Neuron (in vitro differentiated cells): ENCODE measurements at regions not wholly inside any gene's neighbourhood (a gene's known extent, or its start where the extent isn't known, plus 50 kb on each side); places are given as distances from the start of the nearest gene placed in this dataset.

Experiments
- H2AFZ ChIP-seq: one replicate; pipeline ENCODE4 v1.6.1; 2013; ENCODE audit warnings: low read depth, mild to moderate bottlenecking, inconsistent platforms, low read length, moderate library complexity
- H3K27me3 ChIP-seq: one replicate; pipeline ENCODE4 v1.6.1; 2013; ENCODE audit warnings: low read length; ENCODE audit not compliant: insufficient read depth
- H3K36me3 ChIP-seq: one replicate; pipeline ENCODE4 v1.6.1; 2013; ENCODE audit warnings: low read length; ENCODE audit not compliant: insufficient read depth
- H3K4me1 ChIP-seq: one replicate; pipeline ENCODE4 v1.6.1; 2013; ENCODE audit warnings: low read length; ENCODE audit not compliant: insufficient read depth
- H3K4me3 ChIP-seq: 2 replicates; pipeline ENCODE4 v1.5.1; 2013; ENCODE audit warnings: mild to moderate bottlenecking, low read length, moderate library complexity
- H3K9me3 ChIP-seq: one replicate; pipeline ENCODE4 v1.6.1; 2013; ENCODE audit warnings: low read length

GRCh38 chrX:13253223-13253622 lies 66.6 kb downstream of the ATXN3L start:
- no peak overlapping the region for H3K4me3 ChIP-seq
- no peaks in the 10 kb centered on the region for H3K27me3 ChIP-seq
- H3K4me1 ChIP-seq = peaks cover 5% of the 10 kb centered on the region
- H3K9me3 ChIP-seq = no peaks in the 10 kb centered on the region
- H3K36me3 ChIP-seq = no peaks in the 10 kb centered on the region
- no peak overlapping the region for H2AFZ ChIP-seq

GRCh38 chrX:13252726-13253125 lies 67.1 kb downstream of the ATXN3L start:
- Histone ChIP-seq H3K4me1 (peaks cover 5% of the 10 kb centered on the region), H3K27me3 (no peaks in the 10 kb centered on the region), H3K36me3 (no peaks in the 10 kb centered on the region)

DNA sequence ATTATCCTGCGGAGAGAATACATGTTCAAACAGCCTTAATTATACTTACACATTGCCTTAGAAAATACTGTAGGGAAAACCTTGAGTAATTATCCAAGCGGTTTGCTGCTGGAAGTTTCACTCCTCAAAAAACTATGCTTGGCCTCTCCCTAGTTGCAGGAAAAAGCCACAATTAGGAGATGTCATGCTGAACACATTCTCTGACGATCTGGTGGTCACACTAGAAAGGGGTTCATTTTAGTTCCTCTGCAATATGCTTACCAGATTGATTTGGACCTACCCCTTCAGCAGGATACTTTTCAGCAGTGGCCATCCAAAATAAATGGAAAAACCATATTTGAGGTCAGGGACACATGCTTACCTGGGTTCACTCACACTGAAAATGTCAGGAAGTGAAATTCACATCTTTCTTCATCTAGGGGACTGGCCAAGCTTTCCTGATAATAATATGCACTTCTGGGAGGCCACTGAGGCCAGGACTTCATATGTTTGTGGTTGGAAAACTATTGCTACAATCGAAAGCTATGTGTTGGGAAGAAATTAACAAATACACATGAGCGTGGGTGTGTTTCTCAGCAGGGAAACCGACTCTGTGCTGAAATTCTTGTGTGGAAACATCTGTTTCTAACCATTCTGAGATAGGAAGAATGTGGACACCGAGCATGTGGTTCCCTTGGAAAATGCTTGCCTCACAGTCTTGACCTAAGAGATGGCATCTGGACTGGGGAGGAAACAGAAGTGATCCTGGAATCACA lies 68.8 kb downstream of the ATXN3L start:
- Histone ChIP-seq H3K4me3 (no peak overlapping the region), H3K36me3 (no peaks in the 10 kb centered on the region), H3K4me1 (no peaks in the 10 kb centered on the region), H3K27me3 (no peaks in the 10 kb centered on the region), H3K9me3 (no peaks in the 10 kb centered on the region), H2AFZ (no peak overlapping the region)

More at GRCh38 chrX:13252726-13253125, 67.1 kb downstream of the ATXN3L start:
- Histone ChIP-seq H3K4me3 (no peak overlapping the region), H3K9me3 (no peaks in the 10 kb centered on the region), H2AFZ (no peak overlapping the region)

GRCh38 chrX:13248867-13249486 lies 70.9 kb downstream of the ATXN3L start:
- H3K36me3 ChIP-seq = no peaks in the 10 kb centered on the region
- H3K4me3 ChIP-seq = no peak overlapping the region

DNA sequence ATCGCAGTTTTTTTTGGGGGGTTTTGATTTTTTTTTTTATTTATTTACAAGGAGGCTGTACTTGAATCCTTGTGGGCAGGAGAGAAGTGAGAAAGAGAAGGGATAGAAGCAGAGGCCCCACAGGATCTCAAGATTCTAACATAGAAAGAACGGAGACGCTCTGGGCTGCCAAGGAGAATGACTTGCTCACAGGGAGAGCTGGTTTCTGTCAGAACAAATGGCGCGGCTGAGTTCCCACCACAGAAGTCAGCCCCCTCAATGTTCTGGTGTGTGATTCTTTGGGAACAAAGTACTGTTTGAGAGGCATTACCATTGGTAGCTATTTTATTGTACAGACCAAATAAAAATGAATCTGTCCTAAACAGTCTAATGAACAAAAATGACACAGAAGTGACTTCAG lies 80.6 kb downstream of the ATXN3L start:
- Histone ChIP-seq H3K4me3 (no peak overlapping the region), H3K36me3 (no peaks in the 10 kb centered on the region), H3K4me1 (no peaks in the 10 kb centered on the region), H3K9me3 (no peaks in the 10 kb centered on the region), H3K27me3 (no peaks in the 10 kb centered on the region), H2AFZ (no peak overlapping the region)

More at GRCh38 chrX:13248867-13249486, 70.9 kb downstream of the ATXN3L start:
- Histone ChIP-seq H2AFZ (no peak overlapping the region), H3K27me3 (no peaks in the 10 kb centered on the region), H3K4me1 (no peaks in the 10 kb centered on the region), H3K9me3 (no peaks in the 10 kb centered on the region)

GRCh38 chrX:13235930-13236329 lies 83.9 kb downstream of the ATXN3L start:
- H3K4me1 ChIP-seq = no peaks in the 10 kb centered on the region
- no peak overlapping the region for H2AFZ ChIP-seq
- no peaks in the 10 kb centered on the region for H3K36me3 ChIP-seq
- H3K9me3 ChIP-seq = no peaks in the 10 kb centered on the region
- no peak overlapping the region for H3K4me3 ChIP-seq
- H3K27me3 ChIP-seq = no peaks in the 10 kb centered on the region

GRCh38 chrX:13232484-13232883 lies 87.4 kb downstream of the ATXN3L start:
- no peaks in the 10 kb centered on the region for H3K36me3 ChIP-seq
- no peak overlapping the region for H2AFZ ChIP-seq
- no peak overlapping the region for H3K4me3 ChIP-seq
- no peaks in the 10 kb centered on the region for H3K9me3 ChIP-seq
- no peaks in the 10 kb centered on the region for H3K27me3 ChIP-seq
- H3K4me1 ChIP-seq = peaks cover 3% of the 10 kb centered on the region

DNA sequence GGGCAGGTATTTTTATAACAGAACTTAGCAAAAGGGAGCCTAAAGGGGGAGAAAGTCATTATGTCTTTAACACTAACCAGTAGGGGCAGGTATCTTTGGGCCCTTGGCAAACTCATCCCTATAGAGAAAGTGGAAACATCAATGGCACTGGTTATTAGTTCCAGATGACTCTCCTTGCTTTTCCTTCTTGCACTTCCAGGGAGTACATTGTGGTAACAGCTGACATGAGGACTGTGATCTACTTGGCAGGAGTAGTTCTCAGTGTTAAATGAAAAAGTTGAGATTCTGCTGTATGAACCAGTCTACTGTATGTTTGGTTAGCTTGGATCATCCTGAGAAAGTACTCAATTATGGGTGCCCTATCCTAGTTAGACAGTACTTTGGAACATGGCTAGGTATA lies 93.6 kb downstream of the ATXN3L start:
- Histone ChIP-seq H3K9me3 (no peaks in the 10 kb centered on the region), H3K27me3 (no peaks in the 10 kb centered on the region), H3K4me3 (no peak overlapping the region), H2AFZ (no peak overlapping the region), H3K36me3 (no peaks in the 10 kb centered on the region), H3K4me1 (peaks cover 6% of the 10 kb centered on the region)

GRCh38 chrX:13223868-13224567 lies 95.8 kb downstream of the ATXN3L start:
- Histone ChIP-seq H3K4me3 (no peak overlapping the region), H2AFZ (no peak overlapping the region), H3K9me3 (no peaks in the 10 kb centered on the region), H3K27me3 (no peaks in the 10 kb centered on the region), H3K36me3 (no peaks in the 10 kb centered on the region), H3K4me1 (peaks cover 18% of the 10 kb centered on the region)

DNA sequence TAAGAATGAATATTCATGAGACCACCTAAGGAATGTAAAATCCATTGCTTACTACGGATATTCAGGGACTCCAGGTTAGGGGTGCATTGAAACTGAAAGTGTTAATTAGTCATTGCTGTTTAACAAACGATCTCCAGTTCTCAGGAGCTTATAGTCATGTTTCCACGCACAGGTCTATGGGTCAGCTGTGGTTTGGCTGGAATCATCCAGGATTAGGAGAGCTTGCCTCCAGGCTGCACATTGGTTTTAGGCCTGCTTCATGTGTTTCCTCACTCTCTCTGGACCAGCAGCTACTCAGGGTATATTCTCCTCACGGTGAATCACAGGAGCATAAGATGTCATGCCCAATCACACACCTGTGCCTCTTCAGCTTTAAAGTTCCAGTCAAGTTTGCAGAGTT lies 98.9 kb downstream of the ATXN3L start:
- H3K9me3 ChIP-seq = no peaks in the 10 kb centered on the region
- no peak overlapping the region for H2AFZ ChIP-seq
- peaks cover 15% of the 10 kb centered on the region for H3K4me1 ChIP-seq
- no peaks in the 10 kb centered on the region for H3K36me3 ChIP-seq
- H3K27me3 ChIP-seq = no peaks in the 10 kb centered on the region
- no peak overlapping the region for H3K4me3 ChIP-seq

DNA sequence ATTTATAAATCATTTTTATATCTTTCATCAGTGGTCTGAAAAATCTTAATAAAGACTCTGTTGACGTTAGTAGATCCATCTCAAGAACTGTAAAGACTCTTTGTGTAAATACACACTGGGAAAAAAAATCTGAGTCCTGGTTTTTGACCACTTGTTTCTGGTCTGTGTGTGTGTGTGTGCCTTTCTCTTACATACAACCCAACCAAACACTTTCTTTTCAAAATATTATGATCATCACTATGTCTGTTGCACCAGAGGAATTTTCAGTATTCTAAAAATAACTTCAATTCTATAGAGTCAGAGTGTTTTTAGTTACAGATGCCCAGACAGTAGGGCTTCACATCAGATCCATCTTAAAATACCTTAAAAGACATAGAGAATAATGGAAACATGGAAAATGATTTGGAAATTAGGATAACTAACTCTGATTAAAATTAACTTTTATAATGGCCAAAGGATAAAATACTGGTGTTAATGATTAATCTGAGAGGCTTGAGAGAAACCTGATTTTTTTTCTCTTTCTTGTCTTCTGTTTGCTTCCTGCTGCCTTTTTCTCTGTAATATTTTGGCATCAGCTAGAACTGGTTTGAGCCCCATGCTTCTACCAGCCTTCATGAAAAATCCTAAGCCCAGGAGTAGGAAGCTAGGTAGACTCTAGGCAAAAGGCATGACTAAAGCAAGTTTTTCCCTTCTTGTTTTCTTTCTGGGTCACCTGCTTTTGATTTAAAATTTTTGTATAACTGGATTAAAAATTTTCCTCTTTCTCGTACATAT lies 99.7 kb downstream of the ATXN3L start:
- Histone ChIP-seq H3K27me3 (no peaks in the 10 kb centered on the region), H3K4me1 (peaks cover 15% of the 10 kb centered on the region), H3K9me3 (no peaks in the 10 kb centered on the region), H3K4me3 (no peak overlapping the region), H2AFZ (no peak overlapping the region), H3K36me3 (no peaks in the 10 kb centered on the region)

GRCh38 chrX:13218758-13219157 lies 101.1 kb downstream of the ATXN3L start:
- Histone ChIP-seq H3K4me3 (no peak overlapping the region), H2AFZ (no peak overlapping the region), H3K4me1 (peaks cover 12% of the 10 kb centered on the region), H3K27me3 (no peaks in the 10 kb centered on the region), H3K36me3 (no peaks in the 10 kb centered on the region), H3K9me3 (no peaks in the 10 kb centered on the region)

GRCh38 chrX:13216139-13216538 lies 103.7 kb downstream of the ATXN3L start:
- Histone ChIP-seq H3K4me1 (peaks cover 11% of the 10 kb centered on the region), H3K9me3 (no peaks in the 10 kb centered on the region), H3K4me3 (no peak overlapping the region), H3K36me3 (no peaks in the 10 kb centered on the region), H2AFZ (no peak overlapping the region), H3K27me3 (no peaks in the 10 kb centered on the region)
